ENCODE measurements at regions not wholly inside any gene's neighbourhood (a gene's known extent, or its start where the extent isn't known, plus 50 kb on each side); places are given as distances from the start of the nearest gene placed in this dataset.
A peak's percentile ranks its signal among the peaks of the same experiment; 100 is the strongest.
"Not testable (repeated sequence)": the region's sequence is repeated elsewhere in the genome, so short reads cannot be mapped to it uniquely, and the experiment has no call there.

- H3K27me3 Mint-ChIP-seq (ENCODE audit: insufficient read depth); H3K9me3 Mint-ChIP-seq; H3K27ac Mint-ChIP-seq; intact Hi-C loops (cut with micrococcal nuclease); H3K36me3 Mint-ChIP-seq (ENCODE audit: low read depth); H3K4me1 Mint-ChIP-seq (ENCODE audit: low read depth); H3K4me3 Mint-ChIP-seq; DNase-seq (ENCODE audit: low spot score): not testable (repeated sequence)
These were observed 457.1 kb upstream of the ZNG1F start for GRCh38 chr9:41646246-41646645.

DNA sequence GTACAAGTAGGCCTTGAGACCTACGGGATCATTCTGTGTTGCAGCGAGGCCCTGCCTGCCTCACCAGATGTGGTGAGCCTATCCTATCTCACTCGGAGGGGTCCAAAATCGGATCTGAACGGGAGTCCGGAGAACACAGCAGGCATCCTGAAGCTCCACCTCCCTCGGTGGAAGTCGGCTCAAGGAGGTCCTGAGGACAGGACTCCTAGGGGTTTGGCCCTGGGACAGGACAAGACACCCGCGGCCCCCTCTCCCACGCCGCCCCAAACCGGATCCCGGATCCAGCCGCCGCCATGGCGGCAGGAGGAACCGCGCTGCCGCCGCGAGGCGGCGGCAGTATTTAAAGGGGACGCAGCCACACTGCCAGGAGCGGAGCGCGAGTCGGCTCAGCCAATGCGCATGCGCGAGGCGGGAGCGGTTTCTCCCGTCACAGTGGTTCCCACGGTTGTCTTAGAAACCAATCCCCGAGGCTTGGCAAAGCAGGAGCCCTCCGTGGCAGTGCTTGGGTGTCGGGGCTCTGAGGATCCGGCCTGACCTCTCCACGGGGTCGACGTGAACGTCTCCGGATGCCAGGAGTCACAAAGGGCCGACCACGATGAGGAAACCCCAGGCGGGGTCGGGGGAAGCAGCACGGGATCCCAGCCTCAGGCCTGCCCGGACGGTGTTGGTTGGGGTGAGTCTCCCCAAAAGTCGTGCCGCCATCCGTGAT, 454.6 kb upstream of the ZNG1F start:
- intact Hi-C loops (cut with micrococcal nuclease); H3K27me3 Mint-ChIP-seq (ENCODE audit: insufficient read depth); H3K4me1 Mint-ChIP-seq (ENCODE audit: low read depth); H3K36me3 Mint-ChIP-seq (ENCODE audit: low read depth); H3K9me3 Mint-ChIP-seq; H3K27ac Mint-ChIP-seq: not testable (repeated sequence)
- DNase-seq (ENCODE audit: low spot score): peak; percentile 69
- H3K4me3 Mint-ChIP-seq: peak overlapping the region; percentile 76

GRCh38 chr9:41633726-41634125, 444.6 kb upstream of the ZNG1F start:
- H3K27me3 Mint-ChIP-seq (ENCODE audit: insufficient read depth); H3K9me3 Mint-ChIP-seq; DNase-seq (ENCODE audit: low spot score); intact Hi-C loops (cut with micrococcal nuclease); H3K4me1 Mint-ChIP-seq (ENCODE audit: low read depth); H3K27ac Mint-ChIP-seq; H3K4me3 Mint-ChIP-seq; H3K36me3 Mint-ChIP-seq (ENCODE audit: low read depth): not testable (repeated sequence)

- intact Hi-C loops (cut with micrococcal nuclease); H3K27ac Mint-ChIP-seq; H3K9me3 Mint-ChIP-seq; H3K4me1 Mint-ChIP-seq (ENCODE audit: low read depth); DNase-seq (ENCODE audit: low spot score); H3K27me3 Mint-ChIP-seq (ENCODE audit: insufficient read depth); H3K4me3 Mint-ChIP-seq; H3K36me3 Mint-ChIP-seq (ENCODE audit: low read depth): not testable (repeated sequence)
These were observed 434.5 kb upstream of the ZNG1F start for GRCh38 chr9:41623666-41624065.

- H3K27me3 Mint-ChIP-seq (ENCODE audit: insufficient read depth); intact Hi-C loops (cut with micrococcal nuclease); H3K36me3 Mint-ChIP-seq (ENCODE audit: low read depth); H3K27ac Mint-ChIP-seq; DNase-seq (ENCODE audit: low spot score); H3K4me1 Mint-ChIP-seq (ENCODE audit: low read depth); H3K4me3 Mint-ChIP-seq; H3K9me3 Mint-ChIP-seq: not testable (repeated sequence)
These were observed 430.1 kb upstream of the ZNG1F start for GRCh38 chr9:41619254-41619653.

- H3K27me3 Mint-ChIP-seq (ENCODE audit: insufficient read depth); H3K36me3 Mint-ChIP-seq (ENCODE audit: low read depth); H3K4me1 Mint-ChIP-seq (ENCODE audit: low read depth); H3K9me3 Mint-ChIP-seq; DNase-seq (ENCODE audit: low spot score); H3K4me3 Mint-ChIP-seq; H3K27ac Mint-ChIP-seq; intact Hi-C loops (cut with micrococcal nuclease): not testable (repeated sequence)
These were observed 417.9 kb upstream of the ZNG1F start for GRCh38 chr9:41606961-41607547.

GRCh38 chr9:41565572-41565971, 376.5 kb upstream of the ZNG1F start:
- H3K36me3 Mint-ChIP-seq (ENCODE audit: low read depth); H3K27ac Mint-ChIP-seq; H3K9me3 Mint-ChIP-seq; H3K27me3 Mint-ChIP-seq (ENCODE audit: insufficient read depth); H3K4me1 Mint-ChIP-seq (ENCODE audit: low read depth); H3K4me3 Mint-ChIP-seq; intact Hi-C loops (cut with micrococcal nuclease); DNase-seq (ENCODE audit: low spot score): not testable (repeated sequence)

All from activated T-helper 1 cell treated with anti-CD3 and anti-CD28 coated beads, Interleukin-12 subunit alpha, Interleukin-12 subunit beta, Interleukin-2, Interleukin-4 antibody, amounts not matched to agents 30 ng/mL and 10 ng/mL and 1 ng/mL, durations not matched to agents 14 hours and 24 hours and 36 hours (primary cell).